C1 segment of cervical spinal cord (tissue), 14 donors: ENCODE measurements at regions not wholly inside any gene's neighbourhood (a gene's known extent, or its start where the extent isn't known, plus 50 kb on each side); places are given as distances from the start of the nearest gene placed in this dataset.
"Not testable (repeated sequence)": the region's sequence is repeated elsewhere in the genome, so short reads cannot be mapped to it uniquely, and the experiment has no call there.

Experiments
- DNase-seq, 14 donors: peaks; one replicate each; lab custom pipeline; 2025; lab: John Stamatoyannopoulos, UW

DNA sequence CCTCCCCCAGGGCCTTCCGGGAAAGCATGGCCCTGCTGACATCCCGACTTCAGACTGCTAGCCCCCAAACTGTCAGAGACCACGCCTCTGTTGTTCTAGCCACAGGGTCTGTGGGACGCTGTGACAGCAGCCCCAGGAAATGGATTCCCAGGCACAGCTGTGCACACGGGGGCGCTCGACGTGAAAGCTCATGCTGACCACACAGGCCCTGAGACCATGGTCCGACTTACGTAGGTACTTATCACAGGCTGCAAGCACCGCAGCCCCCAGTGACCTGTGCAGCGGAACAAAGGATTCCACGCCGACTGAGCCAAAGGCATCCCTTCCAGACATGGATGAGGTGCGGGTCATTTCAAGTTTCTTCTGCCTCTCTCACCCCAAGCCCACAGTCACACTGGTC, 150.6 kb downstream of the CTTN start:
- DNase-seq: no peak

DNA sequence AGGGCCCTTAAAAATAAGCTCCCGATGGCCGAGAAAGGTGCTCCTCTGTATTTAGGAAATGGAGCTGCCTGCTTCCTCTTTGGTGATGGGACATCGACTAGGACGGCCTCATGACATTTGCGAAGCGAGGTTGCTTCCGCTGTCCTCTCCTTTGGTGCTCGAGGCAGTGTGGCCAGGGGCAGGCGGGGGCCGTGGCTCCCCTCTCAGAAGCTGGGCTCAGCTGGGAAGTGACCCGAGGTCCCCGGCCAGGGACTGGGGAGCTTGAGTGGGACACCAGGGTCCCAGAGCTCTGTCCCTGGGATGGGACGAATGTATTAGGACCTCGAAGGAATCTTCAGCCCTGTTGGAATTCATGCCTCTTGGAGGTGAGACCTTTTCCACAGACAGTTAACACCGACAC, 151.1 kb downstream of the CTTN start:
- DNase-seq: no peak

DNA sequence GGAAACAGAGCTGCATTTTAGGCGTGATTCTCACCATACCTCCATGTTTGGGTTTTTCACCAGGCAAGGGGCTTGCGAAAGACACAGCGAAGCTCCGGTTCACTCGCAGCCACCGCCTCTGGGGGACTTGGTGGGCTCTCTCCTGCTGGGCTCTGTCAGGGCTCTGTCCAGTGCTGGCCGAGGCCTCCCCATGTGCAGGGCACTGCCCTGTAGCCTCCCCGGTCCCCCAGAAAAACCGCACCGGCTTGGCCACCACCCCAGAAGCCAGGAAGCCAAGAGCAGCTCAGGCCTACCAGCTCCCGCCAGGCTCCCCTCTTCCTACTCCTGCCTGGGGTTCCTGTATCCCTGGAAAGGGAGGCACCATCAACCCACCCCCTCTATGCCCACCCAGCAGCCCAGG, 151.5 kb downstream of the CTTN start:
- no peak for DNase-seq

DNA sequence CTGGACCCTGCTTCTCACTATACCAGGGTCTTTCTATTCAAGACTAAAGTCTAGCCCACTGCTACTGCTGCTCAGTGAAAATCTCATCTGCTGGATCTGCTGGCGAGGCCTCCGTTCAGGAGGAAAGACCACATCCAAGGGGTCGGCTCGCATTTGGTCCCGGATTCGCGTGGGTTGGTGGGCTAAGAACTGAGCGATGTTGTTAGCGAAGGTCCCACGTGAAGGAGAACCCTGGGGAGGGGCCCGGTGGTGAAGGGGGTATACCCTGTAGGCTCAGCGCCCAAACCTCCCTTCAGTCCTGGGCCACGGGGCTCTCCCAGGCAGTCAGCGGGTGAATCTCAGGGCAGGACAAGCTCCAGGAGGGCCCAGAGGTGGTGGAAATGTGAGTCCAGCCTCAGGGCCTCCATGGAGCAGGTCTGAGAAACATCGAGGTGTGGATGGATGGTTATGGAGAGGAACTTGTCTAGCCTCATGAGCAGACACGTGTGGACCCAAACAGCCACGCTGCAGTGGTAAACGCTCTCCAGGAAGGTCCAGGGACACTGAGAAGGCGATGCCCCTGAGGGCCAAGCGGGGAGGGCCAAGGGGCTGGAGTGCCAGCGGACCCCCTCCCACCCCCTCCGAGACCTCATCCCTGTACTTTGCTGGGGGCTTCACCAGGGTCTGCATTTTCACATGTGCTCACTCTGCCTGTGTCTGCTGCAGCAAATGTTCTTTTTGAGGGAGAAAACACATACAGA, 152.3 kb downstream of the CTTN start:
- DNase-seq: no peak

DNA sequence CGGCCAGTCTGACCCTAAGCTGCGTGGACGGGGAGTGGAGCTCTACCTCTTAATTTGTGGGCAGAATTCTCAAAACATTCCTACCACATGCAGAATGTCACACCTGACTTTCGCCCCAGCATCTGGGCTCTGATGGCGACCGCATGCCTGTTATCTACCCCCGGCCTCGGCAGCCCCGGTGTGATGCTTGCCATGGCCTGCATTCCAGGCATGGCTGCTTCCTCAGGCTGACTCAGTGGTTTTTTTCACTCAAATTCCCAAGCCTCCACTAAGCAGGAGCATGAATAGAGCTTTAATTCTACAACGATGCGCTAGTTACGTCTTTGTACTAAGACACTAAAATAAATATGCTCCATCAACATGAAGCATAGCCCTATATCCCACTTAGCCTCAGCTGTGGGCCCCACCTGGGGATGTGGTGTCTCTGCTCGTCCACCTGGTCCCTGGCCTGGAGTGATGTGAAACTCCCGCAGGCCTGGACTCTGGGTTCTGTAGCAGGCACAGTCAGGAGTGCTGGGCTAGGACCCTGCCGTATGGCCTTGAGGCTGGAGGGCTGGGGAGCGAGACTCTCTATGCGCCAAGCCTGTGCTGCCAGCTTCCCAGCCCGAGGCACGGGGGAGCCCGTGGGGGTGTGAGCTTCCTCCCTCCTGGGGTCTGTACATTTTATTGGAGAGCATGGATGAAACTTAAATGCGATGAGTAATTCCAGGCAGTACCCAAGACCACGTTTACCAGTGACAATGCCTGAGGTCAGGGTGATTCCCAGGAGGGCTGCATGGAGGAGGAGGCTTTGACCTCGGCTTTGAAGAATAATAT, 153.2 kb downstream of the CTTN start:
- no peak for DNase-seq

DNA sequence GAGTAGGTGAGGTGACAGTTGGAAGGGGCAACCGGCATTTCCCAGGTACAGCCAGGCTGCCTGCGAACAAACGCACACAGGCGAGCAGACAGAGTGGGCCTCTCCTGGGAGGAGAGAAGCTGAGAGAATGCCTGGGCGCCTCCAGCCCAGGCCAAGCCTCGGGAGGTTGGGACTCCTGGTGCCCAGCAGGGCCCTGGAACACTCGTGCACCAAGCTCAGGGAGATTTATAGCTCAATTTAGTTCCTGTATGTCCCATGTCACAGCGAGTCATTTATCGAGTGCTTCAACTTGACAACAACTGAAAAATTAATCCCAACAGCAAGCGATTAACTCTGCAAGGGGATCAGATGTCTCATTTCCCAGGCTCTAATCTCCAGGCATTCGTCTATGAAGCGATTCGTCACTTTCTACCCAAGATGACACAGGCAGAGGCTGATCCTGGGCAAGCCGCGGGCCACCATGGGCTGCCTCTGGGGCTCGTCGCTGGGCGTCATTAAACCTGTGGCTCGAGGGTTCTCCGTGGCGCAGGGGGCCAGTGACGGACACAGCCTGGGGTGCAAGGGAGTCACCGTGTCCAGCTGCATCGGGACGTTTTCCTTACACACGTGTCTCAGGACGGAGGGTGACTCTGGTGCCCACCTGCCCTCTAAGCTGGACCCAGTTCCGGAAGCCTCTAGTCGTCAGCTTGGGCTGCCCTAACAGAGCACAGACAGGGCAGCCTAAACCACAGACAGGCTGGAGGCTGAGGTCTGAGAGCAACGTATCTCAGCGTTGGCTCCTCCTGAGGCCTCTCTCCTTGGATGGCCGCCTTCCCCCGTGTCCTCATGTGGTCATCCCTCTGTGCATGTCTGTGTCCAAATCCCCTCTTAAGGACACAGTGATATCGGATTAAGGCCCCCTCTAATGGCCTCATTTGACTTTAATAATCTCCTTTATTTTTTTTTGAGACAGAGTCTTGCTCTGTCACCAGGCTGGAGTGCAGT, 154.1 kb downstream of the CTTN start:
- no peak for DNase-seq

DNA sequence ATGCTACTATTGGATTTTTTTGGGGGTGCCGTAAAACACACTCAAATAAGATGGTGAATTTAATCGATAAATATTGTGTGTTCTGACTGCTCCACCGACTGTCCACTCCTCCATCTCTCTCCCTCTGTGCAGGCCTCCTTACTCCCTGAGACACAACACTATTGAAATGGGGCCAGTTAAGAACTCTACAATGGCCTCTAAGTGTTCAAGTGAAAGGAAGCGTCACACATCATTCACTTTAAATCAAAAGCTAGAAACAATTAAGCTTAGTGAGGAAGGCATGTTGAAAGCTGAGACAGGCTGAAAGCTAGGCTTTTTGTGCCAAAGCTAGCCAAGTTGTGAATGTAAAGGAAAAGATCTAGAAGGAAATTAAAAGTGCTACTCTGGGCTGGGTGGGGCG, 156.7 kb downstream of the CTTN start:
- no peak for DNase-seq

DNA sequence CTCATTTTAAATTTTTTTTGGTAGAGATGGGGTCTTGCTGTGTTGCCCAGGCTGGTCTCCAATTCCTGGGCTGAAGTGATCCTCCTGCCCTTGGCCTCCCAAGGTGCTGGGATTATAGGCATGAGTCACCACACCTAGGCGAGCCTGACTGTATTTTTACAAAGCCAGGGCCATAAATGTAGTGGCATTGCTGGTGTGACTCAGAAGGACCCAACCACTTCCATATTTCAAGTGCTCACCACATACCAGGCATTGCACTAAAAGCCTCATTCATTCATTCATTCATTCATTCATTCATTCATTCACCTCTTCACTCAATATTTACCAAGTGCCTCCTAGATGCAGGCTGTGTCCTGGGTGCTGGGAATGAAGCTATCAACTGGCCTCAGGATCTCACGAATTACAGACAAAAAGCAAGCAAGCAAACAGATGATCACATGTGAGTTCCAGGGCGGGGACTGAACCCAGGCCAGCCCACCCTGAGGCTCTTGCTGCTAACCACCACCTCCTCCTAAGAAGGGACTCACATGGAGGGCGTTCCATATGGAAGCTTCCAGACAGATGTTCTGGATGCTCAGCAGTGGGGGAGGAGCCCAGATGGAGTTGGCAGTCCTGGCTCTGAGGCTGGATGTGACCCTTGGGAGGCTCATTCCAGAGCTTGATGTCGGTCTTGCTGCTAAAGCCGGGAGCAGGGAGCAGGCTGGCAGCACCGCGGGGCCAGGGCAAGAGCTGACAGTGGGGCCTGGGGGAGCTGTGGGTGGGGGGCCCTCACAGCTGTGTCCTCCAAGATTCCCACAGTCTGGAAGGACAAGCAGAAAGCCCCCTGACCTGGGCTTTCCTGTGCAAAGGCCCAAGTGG, 158.8 kb downstream of the CTTN start:
- DNase-seq: no peak

DNA sequence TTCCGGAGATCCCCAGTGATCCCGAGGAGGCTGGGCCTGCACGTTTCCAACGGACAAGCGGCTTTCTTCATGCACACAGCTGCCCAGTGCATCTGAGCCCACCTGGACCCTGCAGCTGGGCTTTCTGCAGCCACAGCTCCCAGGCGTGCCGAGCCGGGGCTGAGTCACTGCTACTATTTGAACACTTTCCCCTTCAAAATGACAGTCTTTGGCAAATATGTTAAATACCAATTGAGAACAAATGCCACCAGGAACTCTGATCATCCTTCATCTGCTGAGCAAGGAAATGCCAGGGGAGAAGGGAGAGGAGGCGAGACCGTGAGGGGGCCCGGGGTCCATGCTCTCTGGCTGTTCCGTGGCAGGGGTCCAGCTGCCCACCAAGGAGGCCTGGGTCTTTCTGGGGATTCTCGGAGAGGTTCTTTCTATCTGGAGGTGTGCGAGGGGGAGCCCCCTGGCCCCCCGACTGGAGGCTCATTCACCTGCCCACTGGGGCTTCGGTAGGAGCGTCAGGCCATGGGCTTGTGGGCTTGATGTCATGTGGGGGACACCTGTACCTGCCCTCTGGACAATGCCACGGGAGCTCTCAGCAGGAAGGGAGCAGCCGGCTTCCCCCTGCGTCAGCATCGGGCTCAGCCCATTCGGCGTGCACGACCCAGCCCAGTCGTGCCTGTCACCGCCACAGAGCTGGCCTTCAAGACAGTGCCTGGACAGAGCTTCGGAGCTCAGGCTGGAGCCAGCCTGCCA, 159.6 kb downstream of the CTTN start:
- DNase-seq: no peak

DNA sequence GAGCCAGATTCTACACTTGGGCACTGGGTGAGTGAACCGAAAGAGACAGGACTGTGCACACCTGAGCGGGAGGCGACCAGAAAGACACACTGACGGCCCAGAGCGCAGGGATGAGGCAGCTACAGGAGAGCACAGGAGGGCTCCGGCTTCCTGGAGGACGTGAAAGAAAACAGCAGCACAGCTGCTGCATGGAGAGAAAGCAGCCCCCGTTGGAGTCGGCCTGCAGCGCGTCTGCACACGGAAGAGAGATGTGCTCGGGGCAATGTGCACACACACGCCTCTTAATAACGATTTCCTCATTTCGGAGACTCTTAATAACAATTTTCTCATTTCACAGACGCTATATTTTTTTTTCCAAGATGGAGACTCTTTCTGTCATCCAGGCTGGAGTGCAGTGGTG, 160.4 kb downstream of the CTTN start:
- DNase-seq: no peak

DNA sequence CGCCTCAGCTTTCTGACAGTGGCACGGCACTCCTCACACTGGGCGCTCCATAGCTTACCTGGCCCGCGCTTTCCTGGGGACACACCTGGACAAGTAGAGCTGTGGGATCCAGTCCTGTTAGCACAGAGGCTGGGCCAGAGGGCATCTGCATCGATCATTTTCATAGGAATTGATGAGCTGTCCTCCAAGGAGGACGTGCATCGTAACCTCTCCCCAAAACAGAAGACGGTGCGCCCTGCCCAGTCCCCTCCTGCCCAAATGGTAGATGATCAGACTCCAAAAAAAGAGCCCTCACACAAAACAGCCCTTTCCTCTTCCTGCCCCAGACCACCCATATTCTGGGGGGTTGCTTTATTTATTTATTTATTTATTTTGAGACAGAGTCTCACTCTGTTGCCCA, 161.2 kb downstream of the CTTN start:
- no peak for DNase-seq

DNA sequence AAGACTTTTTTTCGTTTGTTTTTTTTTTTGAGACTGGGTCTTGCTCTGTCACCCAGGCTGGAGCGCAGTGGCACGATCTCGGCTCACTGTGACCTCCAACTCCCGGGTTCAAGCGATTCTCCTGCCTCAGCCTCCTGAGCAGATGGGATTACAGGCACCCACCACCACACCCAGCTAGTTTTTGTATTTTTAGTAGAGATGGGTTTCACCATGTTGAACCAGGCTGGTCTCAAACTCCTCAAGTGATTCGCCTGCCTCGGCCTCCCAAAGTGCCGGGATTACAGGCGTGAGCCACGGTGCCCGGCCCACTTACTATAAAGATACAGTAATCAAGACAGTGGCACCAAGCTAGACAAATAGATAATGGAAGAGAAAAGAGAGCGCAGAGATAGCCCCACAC, 162.3 kb downstream of the CTTN start:
- DNase-seq: not testable (repeated sequence)

DNA sequence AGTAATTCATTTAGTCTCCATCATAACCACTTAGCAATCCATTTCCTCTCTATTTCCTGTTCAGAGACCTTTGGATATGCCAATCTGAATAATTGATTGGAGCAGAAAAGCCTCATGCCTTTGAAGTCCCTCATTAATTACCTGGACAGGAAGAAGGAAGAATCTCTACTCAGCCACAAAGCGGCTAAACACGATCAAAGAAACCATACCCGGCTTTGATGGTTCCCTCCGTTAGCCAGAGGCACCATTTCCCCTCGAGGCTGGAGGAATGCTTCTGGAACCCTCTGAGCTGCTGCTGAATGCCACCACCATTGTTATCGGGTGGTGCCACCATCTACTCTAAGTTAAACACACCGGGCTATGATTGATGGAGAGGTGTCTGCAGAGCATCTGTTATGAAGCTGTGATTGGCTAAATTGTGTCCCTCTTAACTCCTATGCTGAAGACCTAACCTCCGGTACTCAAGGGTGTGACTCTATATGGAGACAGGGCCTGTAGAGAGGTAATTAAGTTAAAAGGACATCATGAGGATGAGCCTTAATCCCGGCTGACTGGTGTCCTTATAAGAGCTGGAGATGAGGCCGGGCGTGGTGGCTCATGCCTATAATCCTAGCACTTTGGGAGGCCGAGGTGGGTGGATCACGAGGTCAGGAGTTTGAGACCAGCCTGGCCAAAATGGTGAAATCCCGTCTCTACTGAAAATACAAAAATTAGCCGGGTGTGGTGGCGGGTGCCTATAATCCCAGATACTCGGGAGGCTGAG, 168.6 kb downstream of the CTTN start:
- DNase-seq: no peak

DNA sequence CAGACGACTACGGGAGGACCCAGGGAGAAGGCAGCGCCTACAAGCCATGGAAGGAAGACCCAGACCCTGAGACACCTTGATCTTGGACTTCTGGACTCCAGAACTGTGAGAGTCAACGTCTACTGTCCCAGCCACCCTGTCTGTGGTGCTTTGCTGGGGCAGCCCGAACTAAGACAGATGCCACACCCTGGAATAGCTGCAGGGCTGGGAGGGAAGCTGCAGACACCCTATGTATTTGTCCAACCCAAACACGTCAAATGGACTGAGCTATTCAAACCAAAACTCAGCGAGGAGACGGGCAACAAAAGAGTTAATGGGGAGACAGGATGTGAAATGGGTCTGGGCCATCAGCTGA, 169.3 kb downstream of the CTTN start:
- DNase-seq: no peak

DNA sequence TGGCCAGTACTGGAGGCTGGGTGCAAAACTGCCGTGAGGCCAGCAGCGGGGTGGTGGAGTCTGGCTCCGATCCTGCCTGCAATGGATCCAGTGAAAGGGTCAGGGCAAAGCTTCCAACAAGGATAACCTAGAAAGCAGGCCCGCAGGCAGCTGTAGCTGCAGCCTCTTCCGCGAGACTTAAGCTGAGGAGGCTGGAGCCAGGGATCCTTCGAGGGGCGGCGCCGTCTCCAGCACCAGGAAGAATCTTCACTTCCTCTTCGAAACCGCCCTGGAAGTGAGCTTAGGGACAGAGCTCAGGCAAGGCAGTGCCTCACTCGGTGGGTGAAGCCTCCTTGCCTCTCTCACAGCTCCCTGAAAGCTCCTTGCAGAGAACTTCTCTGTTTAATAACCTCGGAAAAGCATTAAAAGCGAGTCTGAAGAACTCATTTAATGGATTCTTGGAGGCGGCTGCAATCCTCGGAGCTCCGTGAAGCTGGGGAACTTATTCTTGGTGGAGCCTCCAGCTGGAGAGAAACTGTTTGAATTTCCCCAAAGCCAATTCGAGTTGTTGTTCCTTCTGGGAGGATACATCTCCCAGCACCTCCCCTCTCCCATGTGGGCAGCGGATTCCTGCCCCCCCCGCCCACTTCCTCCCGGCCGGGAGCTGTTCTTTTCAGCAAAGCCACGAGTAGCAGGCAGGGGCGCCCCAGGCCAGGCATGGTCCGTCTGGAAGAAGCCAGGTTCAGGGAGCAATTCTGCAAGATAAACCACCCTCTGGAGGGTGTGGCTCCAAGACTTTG, 169.9 kb downstream of the CTTN start:
- peak in 6 of 14 donors; percentile 6 to 45 (median 23) for DNase-seq

DNA sequence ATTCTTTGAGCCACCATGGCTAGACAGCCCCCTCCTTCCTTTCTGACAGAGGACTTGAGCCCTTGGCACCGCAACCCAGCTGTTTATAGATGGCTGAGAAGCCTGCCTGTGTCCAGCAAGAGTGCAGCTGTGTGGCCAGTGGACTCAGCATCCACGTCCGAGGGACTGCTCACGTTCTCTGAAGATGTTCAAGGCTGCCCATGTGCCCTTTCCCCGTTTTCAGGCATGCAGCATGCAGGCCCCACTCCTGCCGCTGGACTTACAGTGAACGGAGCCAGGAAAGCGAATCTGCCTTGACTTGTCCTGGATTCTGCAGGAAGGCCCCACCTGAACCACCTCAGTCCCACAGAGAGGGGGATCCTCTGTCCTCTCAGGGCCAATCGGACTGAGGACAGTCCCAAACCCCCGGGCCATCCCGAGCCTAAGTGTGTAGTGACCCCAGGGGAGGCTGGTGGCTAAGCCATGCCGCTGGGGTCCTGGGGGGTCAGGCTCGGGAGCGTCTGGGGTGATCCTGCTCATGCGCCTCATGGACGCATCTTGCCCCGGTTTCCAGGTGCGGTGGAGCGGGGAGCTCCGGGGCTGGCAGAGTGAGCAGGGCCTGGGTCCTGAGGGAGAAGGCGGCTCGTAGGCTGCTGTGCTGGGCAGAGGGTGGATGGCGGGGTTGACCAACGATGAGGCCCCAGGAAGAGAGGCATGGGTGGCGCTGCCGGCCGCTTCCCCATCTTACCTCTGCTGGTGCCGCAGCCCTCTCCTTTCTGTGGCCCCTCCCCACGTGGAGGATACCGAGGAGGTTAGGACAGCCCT, 170.7 kb downstream of the CTTN start:
- DNase-seq: no peak

DNA sequence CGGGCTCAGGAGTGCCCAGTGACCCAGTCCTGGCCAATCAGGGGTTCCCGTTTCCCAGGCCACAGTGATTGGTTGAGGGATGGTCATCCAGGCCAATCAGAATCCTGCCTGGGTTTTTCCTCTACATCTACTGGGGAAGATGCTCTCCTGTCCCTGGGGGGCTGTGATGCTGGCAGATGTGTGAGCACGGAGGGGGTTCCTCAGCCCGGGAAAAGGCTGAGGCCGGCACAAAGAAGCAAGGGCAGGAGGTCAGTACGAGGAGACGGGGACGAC, 171.2 kb downstream of the CTTN start:
- DNase-seq: no peak

DNA sequence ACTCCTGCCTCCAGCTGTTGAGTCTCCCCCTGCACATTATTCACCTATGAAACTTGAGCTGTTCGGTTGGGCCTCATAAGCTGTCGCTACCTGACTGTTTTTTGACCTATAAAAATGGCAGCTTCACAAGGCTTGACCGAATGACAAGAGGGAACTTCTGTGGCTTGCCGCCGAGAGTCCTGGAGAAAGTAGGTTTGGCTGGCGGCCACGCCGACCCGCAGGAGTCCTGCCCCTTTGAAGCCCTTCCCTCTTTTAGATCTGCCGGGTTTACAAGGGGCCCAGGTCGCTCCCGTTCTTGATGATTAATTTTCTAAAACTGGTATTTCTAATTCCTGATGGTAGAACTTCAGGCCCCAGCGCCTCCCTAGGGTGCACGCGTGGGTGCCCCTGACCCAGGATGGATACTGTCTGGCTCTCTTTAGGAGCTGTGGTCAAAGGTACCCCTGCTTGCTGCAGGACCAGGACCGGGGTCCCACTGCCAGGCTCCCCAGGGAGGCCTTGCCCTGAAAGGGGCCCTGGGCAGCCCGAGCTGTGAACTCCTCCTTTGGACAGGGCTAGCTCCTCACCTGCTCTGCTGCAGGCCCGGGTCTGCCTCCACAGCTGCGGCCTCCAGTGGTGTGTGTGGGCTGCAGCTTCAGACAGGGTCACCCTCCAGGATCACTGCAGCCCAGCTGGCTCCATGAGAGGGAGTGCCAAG, 171.8 kb downstream of the CTTN start:
- DNase-seq: no peak
